ENCODE measurements at regions not wholly inside any gene's neighbourhood (a gene's known extent, or its start where the extent isn't known, plus 50 kb on each side); places are given as distances from the start of the nearest gene placed in this dataset.

DNA sequence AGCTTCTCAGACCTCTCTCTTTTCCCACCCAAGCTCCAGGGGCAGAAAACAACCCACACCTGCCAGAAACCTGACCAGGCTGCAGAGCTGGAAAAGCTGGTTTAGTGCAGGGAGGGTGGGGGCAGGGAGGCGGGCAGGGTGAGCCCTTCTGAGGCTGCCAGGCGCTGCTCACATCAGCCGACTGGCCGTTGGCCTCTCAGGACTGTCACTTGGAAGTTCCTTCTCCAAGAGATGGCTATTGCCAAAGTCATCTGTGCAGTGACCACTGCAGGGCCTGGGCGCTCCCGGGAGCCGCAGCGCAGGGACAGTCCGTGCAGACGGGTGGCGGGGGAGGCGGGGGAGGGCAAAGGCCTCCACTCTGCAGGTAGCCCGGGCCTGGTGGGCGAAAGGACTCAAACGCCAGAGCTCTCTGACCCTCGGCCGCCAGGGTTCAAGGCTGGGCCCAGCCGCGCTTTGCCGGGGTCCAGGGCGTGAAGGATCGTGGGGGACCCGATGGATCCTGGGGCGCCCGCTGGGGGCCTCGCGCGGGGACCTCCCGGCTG, 205.0 kb upstream of the IER5L start:
- Histone ChIP-seq H3K79me2 (ENCODE audit: low read length) (no peaks in the 10 kb centered on the region), H3K9me2 (replicated peaks; ENCODE audit: insufficient read depth, low read length) (no peaks in the 10 kb centered on the region), H3K27me3 (replicated peaks; ENCODE audit: insufficient read depth, low read length) (peaks cover 63% of the 10 kb centered on the region), H3K36me3 (replicated peaks; ENCODE audit: insufficient read depth, low read length) (no peaks in the 10 kb centered on the region), H3K4me2 (ENCODE audit: low read depth, low read length) (peak overlapping the region; percentile 88), H3K9me3 (replicated peaks; ENCODE audit: insufficient read depth, low read length) (no peaks in the 10 kb centered on the region), H4K20me1 (ENCODE audit: insufficient read depth, low read length) (no peaks in the 10 kb centered on the region), H3K27ac (ENCODE audit: low read length) (no peak overlapping the region), H3F3A (ENCODE audit: insufficient read depth, low read length) (no peaks in the 10 kb centered on the region), H3K4me1 (ENCODE audit: low read length) (no peaks in the 10 kb centered on the region), H3K4me3 (ENCODE audit: low read length) (peak overlapping the region; percentile 54), H3K9ac (ENCODE audit: low read length) (no peak overlapping the region), H2AFZ (ENCODE audit: low read length) (no peak overlapping the region)
- no peak for DNase-seq
- TF ChIP-seq, protein P1, sequence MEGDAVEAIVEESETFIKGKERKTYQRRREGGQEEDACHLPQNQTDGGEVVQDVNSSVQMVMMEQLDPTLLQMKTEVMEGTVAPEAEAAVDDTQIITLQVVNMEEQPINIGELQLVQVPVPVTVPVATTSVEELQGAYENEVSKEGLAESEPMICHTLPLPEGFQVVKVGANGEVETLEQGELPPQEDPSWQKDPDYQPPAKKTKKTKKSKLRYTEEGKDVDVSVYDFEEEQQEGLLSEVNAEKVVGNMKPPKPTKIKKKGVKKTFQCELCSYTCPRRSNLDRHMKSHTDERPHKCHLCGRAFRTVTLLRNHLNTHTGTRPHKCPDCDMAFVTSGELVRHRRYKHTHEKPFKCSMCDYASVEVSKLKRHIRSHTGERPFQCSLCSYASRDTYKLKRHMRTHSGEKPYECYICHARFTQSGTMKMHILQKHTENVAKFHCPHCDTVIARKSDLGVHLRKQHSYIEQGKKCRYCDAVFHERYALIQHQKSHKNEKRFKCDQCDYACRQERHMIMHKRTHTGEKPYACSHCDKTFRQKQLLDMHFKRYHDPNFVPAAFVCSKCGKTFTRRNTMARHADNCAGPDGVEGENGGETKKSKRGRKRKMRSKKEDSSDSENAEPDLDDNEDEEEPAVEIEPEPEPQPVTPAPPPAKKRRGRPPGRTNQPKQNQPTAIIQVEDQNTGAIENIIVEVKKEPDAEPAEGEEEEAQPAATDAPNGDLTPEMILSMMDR (IDR thresholded peaks at IDR 0.05; ENCODE audit: low read length) = no peak
- no peak for TF ChIP-seq EZH2 (optimal IDR thresholded peaks at IDR 0.05; ENCODE audit: low read depth, low read length)
- TF ChIP-seq EZH2phosphoT487 (IDR thresholded peaks at IDR 0.05; ENCODE audit: low read length) = no peak

DNA sequence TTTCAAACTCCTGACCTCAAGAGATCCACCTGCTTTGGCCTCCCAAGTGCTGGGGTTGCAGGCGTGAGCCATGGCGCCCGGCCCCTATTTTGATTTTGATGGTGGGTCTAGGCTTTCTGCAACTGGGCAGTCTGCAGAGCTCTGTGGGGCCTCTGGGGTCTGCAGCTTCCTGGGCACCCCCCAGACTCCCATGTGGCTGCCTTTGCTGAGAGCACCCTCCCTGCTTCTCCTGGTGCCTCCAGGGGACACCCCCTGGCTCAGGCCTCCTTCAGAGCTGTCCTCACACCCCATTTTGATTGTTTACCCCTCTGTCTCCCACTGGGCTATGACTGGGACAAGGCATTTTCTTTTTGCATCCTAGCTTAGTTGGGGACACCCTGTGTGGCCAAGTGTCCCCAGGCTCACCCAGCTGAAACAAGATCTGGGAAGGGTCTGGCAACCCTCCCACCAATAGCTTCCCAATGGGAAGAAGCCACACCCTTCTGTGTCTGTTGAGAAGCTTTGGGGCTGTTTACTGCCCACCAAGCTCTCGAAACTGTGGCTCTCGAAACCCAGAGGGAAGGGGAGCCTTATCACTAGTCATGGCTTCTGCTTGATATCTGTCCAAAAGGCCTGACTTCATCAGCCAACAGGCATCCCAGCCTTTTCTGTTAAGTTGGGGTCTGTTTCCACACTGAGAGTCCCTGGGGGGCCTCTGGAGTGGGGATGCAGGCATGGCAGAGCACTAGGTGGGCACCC, 204.4 kb upstream of the IER5L start:
- no peaks in the 10 kb centered on the region for H3F3A ChIP-seq (ENCODE audit: insufficient read depth, low read length)
- H3K9ac ChIP-seq (ENCODE audit: low read length) = no peak overlapping the region
- no peaks in the 10 kb centered on the region for H3K4me1 ChIP-seq (ENCODE audit: low read length)
- H3K36me3 ChIP-seq (replicated peaks; ENCODE audit: insufficient read depth, low read length) = no peaks in the 10 kb centered on the region
- H3K79me2 ChIP-seq (ENCODE audit: low read length) = no peaks in the 10 kb centered on the region
- DNase-seq = no peak
- H3K27me3 ChIP-seq (replicated peaks; ENCODE audit: insufficient read depth, low read length) = peaks cover 68% of the 10 kb centered on the region
- H3K9me3 ChIP-seq (replicated peaks; ENCODE audit: insufficient read depth, low read length) = no peaks in the 10 kb centered on the region
- TF ChIP-seq, protein P1 (IDR thresholded peaks at IDR 0.05; ENCODE audit: low read length) = no peak
- TF ChIP-seq EZH2 (optimal IDR thresholded peaks at IDR 0.05; ENCODE audit: low read depth, low read length) (no peak), EZH2phosphoT487 (IDR thresholded peaks at IDR 0.05; ENCODE audit: low read length) (no peak)
- H3K27ac ChIP-seq (ENCODE audit: low read length) = no peak overlapping the region
- H3K4me3 ChIP-seq (ENCODE audit: low read length) = no peak overlapping the region
- H3K4me2 ChIP-seq (ENCODE audit: low read depth, low read length) = no peak overlapping the region
- H2AFZ ChIP-seq (ENCODE audit: low read length) = no peak overlapping the region
- no peaks in the 10 kb centered on the region for H4K20me1 ChIP-seq (ENCODE audit: insufficient read depth, low read length)
- no peaks in the 10 kb centered on the region for H3K9me2 ChIP-seq (replicated peaks; ENCODE audit: insufficient read depth, low read length)

DNA sequence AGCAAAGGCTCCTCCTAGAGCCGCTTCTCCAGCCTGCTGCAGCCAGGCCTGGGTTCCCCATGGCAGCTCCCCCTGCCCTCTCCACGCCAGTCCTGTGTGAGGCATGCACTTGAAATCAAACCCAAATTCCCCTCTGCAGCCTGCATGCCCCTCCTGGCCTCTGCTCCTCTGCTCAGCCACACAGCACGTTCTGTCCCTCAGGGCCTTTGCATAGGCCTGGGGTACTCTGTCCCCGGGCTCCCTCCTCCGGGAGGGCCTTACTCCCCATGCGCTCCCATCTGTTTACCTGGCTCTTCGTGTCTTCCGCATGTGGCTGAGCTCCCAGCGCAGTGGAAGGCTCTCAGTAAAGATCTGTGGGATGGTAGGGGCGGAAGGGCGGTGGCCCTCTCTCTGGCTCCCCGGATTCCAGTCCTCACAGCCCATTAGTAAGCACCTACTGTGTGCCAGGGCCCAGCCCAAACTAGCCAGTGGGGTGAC, 203.5 kb upstream of the IER5L start:
- H3K36me3 ChIP-seq (replicated peaks; ENCODE audit: insufficient read depth, low read length) = no peaks in the 10 kb centered on the region
- no peaks in the 10 kb centered on the region for H3K79me2 ChIP-seq (ENCODE audit: low read length)
- no peaks in the 10 kb centered on the region for H3F3A ChIP-seq (ENCODE audit: insufficient read depth, low read length)
- no peaks in the 10 kb centered on the region for H3K9me2 ChIP-seq (replicated peaks; ENCODE audit: insufficient read depth, low read length)
- H3K4me3 ChIP-seq (ENCODE audit: low read length) = no peak overlapping the region
- no peak overlapping the region for H3K4me2 ChIP-seq (ENCODE audit: low read depth, low read length)
- H3K27ac ChIP-seq (ENCODE audit: low read length) = no peak overlapping the region
- DNase-seq = no peak
- no peaks in the 10 kb centered on the region for H4K20me1 ChIP-seq (ENCODE audit: insufficient read depth, low read length)
- no peak overlapping the region for H2AFZ ChIP-seq (ENCODE audit: low read length)
- no peaks in the 10 kb centered on the region for H3K4me1 ChIP-seq (ENCODE audit: low read length)
- peaks cover 74% of the 10 kb centered on the region for H3K27me3 ChIP-seq (replicated peaks; ENCODE audit: insufficient read depth, low read length)
- H3K9me3 ChIP-seq (replicated peaks; ENCODE audit: insufficient read depth, low read length) = no peaks in the 10 kb centered on the region
- TF ChIP-seq, protein P1 (IDR thresholded peaks at IDR 0.05; ENCODE audit: low read length) = no peak
- TF ChIP-seq EZH2 (optimal IDR thresholded peaks at IDR 0.05; ENCODE audit: low read depth, low read length) (no peak), EZH2phosphoT487 (IDR thresholded peaks at IDR 0.05; ENCODE audit: low read length) (no peak)
- no peak overlapping the region for H3K9ac ChIP-seq (ENCODE audit: low read length)

Measured in MM.1S (cell line).